K562 (cell line): ENCODE measurements at regions not wholly inside any gene's neighbourhood (a gene's known extent, or its start where the extent isn't known, plus 50 kb on each side); places are given as distances from the start of the nearest gene placed in this dataset.

Source experiments
- ATAC-seq: fragments of 200-7000 bp; cut with Tn5 transposase; 3 replicates; pipeline ENCODE4 v1.9.1; 2020; ENCODE audit warnings: moderate library complexity
- BruUV-seq: library from RNA; stranded (reverse); fragments of 400-500 nt; replicated peaks from 2 replicates; lab custom pipeline; 2021; lab: Mats Ljungman, UMichigan
- CTCF ChIA-PET: fragments of 300-600 bp; formaldehyde crosslinking; extraction: SDS; loops from one replicate; lab custom pipeline; 2021; ENCODE audit warnings: low intra/inter-chr PET ratio; lab: Yijun Ruan, JAX
- POLR2A ChIA-PET: fragments of 300-600, 350-650 bp; sonication (Branson Sonifier 250); formaldehyde crosslinking; extraction: SDS; loops from one replicate; lab custom pipeline; 2021; ENCODE audit warnings: antibody characterized with exemption, inconsistent platforms; lab: Yijun Ruan, JAX
- DNase-seq, 4 experiments: peaks; one replicate each; pipeline versions ENCODE4 v3.0.0 to v3.0.0-alpha.2; 2011 to 2018; ENCODE audit warnings: low spot score in 3 of 4, mixed read lengths in 3 of 4; ENCODE audit errors: extremely low read depth in 1 of 4
- FAIRE-seq: peaks from 2 replicates; lab custom pipeline; 2011; peaks lifted over from hg19 to GRCh38; lab: Jason Lieb, UNC
- H2AFZ ChIP-seq: 2 replicates; pipeline ENCODE4 v1.6.0; 2011; ENCODE audit warnings: low read depth, low read length, control low read depth, inconsistent platforms
- H3K27ac ChIP-seq: fragments of 200-600 bp; 3 replicates; pipeline ENCODE4 v1.8.0; 2011; ENCODE audit warnings: low read depth, mild to moderate bottlenecking, control low read depth, inconsistent platforms, low read length, moderate library complexity, mixed read lengths; ENCODE audit errors: extremely low read depth
- H3K27me3 ChIP-seq, 2 experiments: fragments of 300-600 bp in 1 of 2; 2 replicates in 1 of 2; 3 replicates in 1 of 2; pipeline versions ENCODE4 v1.6.0 to v1.8.0; 2011; ENCODE audit warnings: inconsistent platforms in 2 of 2, low read length in 2 of 2, mild to moderate bottlenecking in 1 of 2, mixed read lengths in 1 of 2, moderate library complexity in 1 of 2; ENCODE audit not compliant: control insufficient read depth in 2 of 2, insufficient read depth in 2 of 2
- H3K36me3 ChIP-seq: fragments of 300-600 bp; 3 replicates; pipeline ENCODE4 v1.8.0; 2011; ENCODE audit warnings: mild to moderate bottlenecking, low read length, inconsistent platforms; ENCODE audit not compliant: control insufficient read depth, insufficient read depth
- H3K4me1 ChIP-seq, 2 experiments: fragments of 200-600 bp in 1 of 2; replicated peaks in 1 of 2; 2 replicates in 1 of 2; 3 replicates in 1 of 2; pipeline versions ENCODE4 v1.5.1 to v1.8.0; 2011; ENCODE audit warnings: inconsistent platforms in 2 of 2, low read length in 2 of 2, mild to moderate bottlenecking in 1 of 2, mixed read lengths in 1 of 2, moderate library complexity in 1 of 2; ENCODE audit not compliant: control insufficient read depth in 2 of 2, insufficient read depth in 2 of 2
- H3K4me2 ChIP-seq: 2 replicates; pipeline ENCODE4 v1.6.1; 2011; ENCODE audit warnings: low read length, control low read depth, inconsistent platforms, mixed read lengths; ENCODE audit not compliant: insufficient read depth
- H3K4me3 ChIP-seq: fragments of 200-600 bp; sonication (generic), shearing (Covaris generic); 2 replicates; pipeline ENCODE4 v1.5.1; 2016; ENCODE audit warnings: control low read depth, inconsistent platforms
- H3K79me2 ChIP-seq: fragments of 200-600 bp; 3 replicates; pipeline ENCODE4 v1.8.0; 2011; ENCODE audit warnings: low read length, inconsistent platforms; ENCODE audit not compliant: control insufficient read depth, insufficient read depth
- H3K9ac ChIP-seq, 2 experiments: 2 replicates each; pipeline versions ENCODE4 v1.6.0 to v1.6.1; 2011; ENCODE audit warnings: low read depth in 2 of 2, low read length in 2 of 2, control low read depth in 1 of 2, inconsistent platforms in 1 of 2, mild to moderate bottlenecking in 1 of 2, mixed read lengths in 1 of 2; ENCODE audit not compliant: insufficient read depth in 1 of 2
- H3K9me1 ChIP-seq: one replicate; pipeline ENCODE4 v1.6.0; 2011; ENCODE audit warnings: inconsistent platforms, mild to moderate bottlenecking, low read length, moderate library complexity; ENCODE audit not compliant: control insufficient read depth, insufficient read depth
- H3K9me3 ChIP-seq: replicated peaks from 2 replicates; pipeline ENCODE4 v1.5.1; 2011; ENCODE audit warnings: low read depth, low read length, inconsistent platforms; ENCODE audit not compliant: control insufficient read depth, insufficient read depth
- H4K20me1 ChIP-seq: replicated peaks from 2 replicates; pipeline ENCODE4 v1.6.1; 2011; ENCODE audit warnings: low read length, inconsistent platforms, mixed read lengths; ENCODE audit not compliant: control insufficient read depth, insufficient read depth
- CHD4 ChIP-seq: fragments of 200-600 bp; sonication (generic); IDR thresholded peaks from 3 replicates; pipeline ENCODE4 v1.6.1; 2012; ENCODE audit warnings: low read depth, mild to moderate bottlenecking, mixed read lengths, low read length, inconsistent platforms; ENCODE audit not compliant: insufficient read depth, insufficient replicate concordance, poor library complexity, severe bottlenecking
- HLTF ChIP-seq: fragments of 450-650 bp; IDR thresholded peaks from 2 replicates; pipeline ENCODE4 v1.6.1; 2016
- MECOM ChIP-seq: fragments of 250-450 bp; sonication (Bioruptor Pico); IDR thresholded peaks from 2 replicates; pipeline ENCODE4 v1.8.0; 2022; ENCODE audit warnings: inconsistent platforms
- NBN ChIP-seq: fragments of 450-650 bp; IDR thresholded peaks from 2 replicates; pipeline ENCODE4 v1.6.1; 2016; ENCODE audit warnings: low read depth, mild to moderate bottlenecking
- NCOR1 ChIP-seq: fragments of 450-650 bp; IDR thresholded peaks from 2 replicates; pipeline ENCODE4 v1.6.1; 2016; ENCODE audit warnings: mild to moderate bottlenecking, moderate library complexity
- NR2C1 ChIP-seq, 2 experiments: fragments of 450-650 bp; IDR thresholded peaks; 2 replicates each; pipeline ENCODE4 v1.6.1; 2017; ENCODE audit warnings: mild to moderate bottlenecking in 2 of 2, antibody characterized with exemption in 1 of 2, inconsistent platforms in 1 of 2, missing compliant biosample characterization in 1 of 2, missing genetic modification characterization in 1 of 2
- POLR2A ChIP-seq: fragments of 450-650 bp; conservative IDR thresholded peaks from 2 replicates; pipeline ENCODE4 v1.6.1; 2016
- PYGO2 ChIP-seq: fragments of 450-650 bp; IDR thresholded peaks from 2 replicates; pipeline ENCODE4 v1.6.1; 2016; ENCODE audit warnings: mild to moderate bottlenecking, missing genetic modification characterization, moderate library complexity, missing compliant biosample characterization
- ZNF699 ChIP-seq: fragments of 250-450 bp; sonication (Bioruptor Pico); IDR thresholded peaks from 2 replicates; pipeline ENCODE4 v1.8.0; 2021; ENCODE audit warnings: mild to moderate bottlenecking, moderate library complexity; ENCODE audit not compliant: insufficient replicate concordance
- ZNF780A ChIP-seq: fragments of 250-450 bp; sonication (Bioruptor Pico); IDR thresholded peaks from 2 replicates; pipeline ENCODE4 v1.5.0; 2021; ENCODE audit warnings: mild to moderate bottlenecking
- WGBS: fragments of 100-300 bp; shearing (Covaris generic); methylation state at CpG from one replicate; pipeline ENCODE4 v1.1.6; 2016; ENCODE audit warnings: low coverage, mixed read lengths; ENCODE audit not compliant: insufficient coverage; ENCODE audit errors: missing lambda C conversion rate; 5-methylcytosine and 5-hydroxymethylcytosine counted together
- in situ Hi-C: fragments of 300-500 bp; cut with MboI; formaldehyde crosslinking; loops from 4 replicates; pipeline ENCODE4 v1.15.0; 2018; ENCODE audit warnings: inconsistent platforms, mixed read lengths
- intact Hi-C: fragments of 100-400 bp; cut with micrococcal nuclease; formaldehyde crosslinking; loops from 2 replicates; pipeline ENCODE4 v1.14.2; 2022
- TF ChIP-seq, protein P1 (sequence below): fragments of 450-650 bp; IDR thresholded peaks from 2 replicates; pipeline ENCODE4 v1.6.1; 2017; ENCODE audit warnings: antibody characterized with exemption, mild to moderate bottlenecking

DNA sequence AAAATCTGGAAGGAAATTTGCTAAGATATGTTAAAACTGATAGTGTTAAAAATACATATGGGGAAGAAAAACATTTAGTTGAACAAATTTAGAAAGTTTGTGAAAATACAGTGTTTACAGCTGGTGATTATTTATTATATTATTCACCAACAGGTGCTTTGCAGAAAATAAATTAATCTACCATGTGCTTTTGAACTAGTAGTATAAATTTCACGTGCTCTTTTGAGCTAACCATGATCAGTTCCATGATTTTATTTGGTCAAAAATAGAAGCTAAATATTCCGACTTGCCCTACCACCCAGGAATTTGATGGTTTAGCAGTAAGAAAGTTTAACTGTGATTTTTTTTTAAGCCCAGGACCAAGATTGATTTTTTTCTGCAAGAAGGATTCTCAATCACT, 113.3 kb downstream of the SPRY2 start:
- Histone ChIP-seq H3K4me1 (no peaks in the 10 kb centered on the region), H3K9ac (no peak overlapping the region), H3K27ac (no peak overlapping the region), H3K27me3 (no peaks in the 10 kb centered on the region), H3K36me3 (no peaks in the 10 kb centered on the region), H3K9me1 (no peaks in the 10 kb centered on the region), H3K4me2 (no peak overlapping the region), H3K79me2 (no peaks in the 10 kb centered on the region), H2AFZ (no peak overlapping the region), H4K20me1 (no peaks in the 10 kb centered on the region), H3K9me3 (no peaks in the 10 kb centered on the region)
- ChIA-PET CTCF (no interaction called here), POLR2A (no interaction called here)
- intact Hi-C loops, result no loop called here
- no peak for DNase-seq
- no peak for TF ChIP-seq NCOR1
- TF ChIP-seq PYGO2, result no peak
- no peak for TF ChIP-seq NBN
- no peak for TF ChIP-seq MECOM (CRISPR knock-in tag)
- TF ChIP-seq, all 486 proteins: peak for 0
- FAIRE-seq, result no peak
- WGBS, result 0% methylated on average over 2 of the region's 2 CpGs
- no peak overlapping the region for H3K4me3 ChIP-seq
- no TSS peak for BruUV-seq
- no peak for ATAC-seq
- in situ Hi-C loops, result no loop called here

GRCh38 chr13:80226645-80227044, 114.3 kb downstream of the SPRY2 start:
- Histone ChIP-seq H3K36me3 (no peaks in the 10 kb centered on the region), H2AFZ (no peak overlapping the region), H3K9me3 (no peaks in the 10 kb centered on the region), H3K27me3 (no peaks in the 10 kb centered on the region), H3K4me3 (no peak overlapping the region), H3K27ac (no peak overlapping the region), H3K9me1 (no peaks in the 10 kb centered on the region), H4K20me1 (no peaks in the 10 kb centered on the region), H3K9ac (no peak overlapping the region), H3K4me2 (no peak overlapping the region), H3K4me1 (no peaks in the 10 kb centered on the region), H3K79me2 (no peaks in the 10 kb centered on the region)
- DNase-seq (no peak), FAIRE-seq (no peak), ATAC-seq (no peak)
- ChIA-PET CTCF (no interaction called here), POLR2A (no interaction called here)
- intact Hi-C loops, result no loop called here
- WGBS, result 0% methylated on average over 2 of the region's 2 CpGs
- in situ Hi-C loops, result no loop called here
- no TSS peak for BruUV-seq
- TF ChIP-seq ZNF699, result no peak
- no peak for TF ChIP-seq POLR2A
- no peak for TF ChIP-seq CHD4
- TF ChIP-seq, protein P1, sequence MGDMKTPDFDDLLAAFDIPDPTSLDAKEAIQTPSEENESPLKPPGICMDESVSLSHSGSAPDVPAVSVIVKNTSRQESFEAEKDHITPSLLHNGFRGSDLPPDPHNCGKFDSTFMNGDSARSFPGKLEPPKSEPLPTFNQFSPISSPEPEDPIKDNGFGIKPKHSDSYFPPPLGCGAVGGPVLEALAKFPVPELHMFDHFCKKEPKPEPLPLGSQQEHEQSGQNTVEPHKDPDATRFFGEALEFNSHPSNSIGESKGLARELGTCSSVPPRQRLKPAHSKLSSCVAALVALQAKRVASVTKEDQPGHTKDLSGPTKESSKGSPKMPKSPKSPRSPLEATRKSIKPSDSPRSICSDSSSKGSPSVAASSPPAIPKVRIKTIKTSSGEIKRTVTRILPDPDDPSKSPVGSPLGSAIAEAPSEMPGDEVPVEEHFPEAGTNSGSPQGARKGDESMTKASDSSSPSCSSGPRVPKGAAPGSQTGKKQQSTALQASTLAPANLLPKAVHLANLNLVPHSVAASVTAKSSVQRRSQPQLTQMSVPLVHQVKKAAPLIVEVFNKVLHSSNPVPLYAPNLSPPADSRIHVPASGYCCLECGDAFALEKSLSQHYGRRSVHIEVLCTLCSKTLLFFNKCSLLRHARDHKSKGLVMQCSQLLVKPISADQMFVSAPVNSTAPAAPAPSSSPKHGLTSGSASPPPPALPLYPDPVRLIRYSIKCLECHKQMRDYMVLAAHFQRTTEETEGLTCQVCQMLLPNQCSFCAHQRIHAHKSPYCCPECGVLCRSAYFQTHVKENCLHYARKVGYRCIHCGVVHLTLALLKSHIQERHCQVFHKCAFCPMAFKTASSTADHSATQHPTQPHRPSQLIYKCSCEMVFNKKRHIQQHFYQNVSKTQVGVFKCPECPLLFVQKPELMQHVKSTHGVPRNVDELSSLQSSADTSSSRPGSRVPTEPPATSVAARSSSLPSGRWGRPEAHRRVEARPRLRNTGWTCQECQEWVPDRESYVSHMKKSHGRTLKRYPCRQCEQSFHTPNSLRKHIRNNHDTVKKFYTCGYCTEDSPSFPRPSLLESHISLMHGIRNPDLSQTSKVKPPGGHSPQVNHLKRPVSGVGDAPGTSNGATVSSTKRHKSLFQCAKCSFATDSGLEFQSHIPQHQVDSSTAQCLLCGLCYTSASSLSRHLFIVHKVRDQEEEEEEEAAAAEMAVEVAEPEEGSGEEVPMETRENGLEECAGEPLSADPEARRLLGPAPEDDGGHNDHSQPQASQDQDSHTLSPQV, result no peak
- no peak for TF ChIP-seq NR2C1 (IDR thresholded peaks at IDR 0.05)
- TF ChIP-seq NR2C1 (tag; IDR thresholded peaks at IDR 0.05), result no peak
- no peak for TF ChIP-seq HLTF
- TF ChIP-seq ZNF780A (CRISPR knock-in tag), result no peak
